ENCODE measurements at regions not wholly inside any gene's neighbourhood (a gene's known extent, or its start where the extent isn't known, plus 50 kb on each side); places are given as distances from the start of the nearest gene placed in this dataset.

GRCh38 chr2:43026426-43027096, 199.8 kb downstream of the ZFP36L2 start:
- TF ChIP-seq EZH2 (IDR thresholded peaks at IDR 0.05; ENCODE audit: insufficient read depth, poor library complexity, severe bottlenecking) (no peak), EZH2phosphoT487 (IDR thresholded peaks at IDR 0.05; ENCODE audit: insufficient read depth, low read depth) (no peak)
